ENCODE measurements at regions not wholly inside any gene's neighbourhood (a gene's known extent, or its start where the extent isn't known, plus 50 kb on each side); places are given as distances from the start of the nearest gene placed in this dataset.
"Not testable (repeated sequence)": the region's sequence is repeated elsewhere in the genome, so short reads cannot be mapped to it uniquely, and the experiment has no call there.

DNA sequence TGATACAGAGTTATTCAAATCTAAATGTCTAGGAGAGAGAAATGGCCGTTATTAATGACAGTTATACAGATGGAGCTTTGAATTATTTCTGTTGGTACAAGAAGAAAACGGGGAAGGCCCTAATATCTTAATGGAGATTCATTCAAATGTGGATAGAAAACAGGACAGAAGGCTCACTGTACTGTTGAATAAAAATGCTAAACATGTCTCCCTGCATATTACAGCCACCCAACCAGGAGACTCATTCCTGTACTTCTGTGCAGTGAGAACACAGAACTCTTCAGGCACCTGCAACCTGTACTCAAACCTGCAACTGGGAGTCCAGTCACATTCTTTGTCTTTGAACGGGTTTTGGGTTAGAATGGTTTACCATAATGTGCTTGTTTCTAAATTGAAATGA, 403.2 kb downstream of the DAD1 start:
- DNase-seq: no peak

DNA sequence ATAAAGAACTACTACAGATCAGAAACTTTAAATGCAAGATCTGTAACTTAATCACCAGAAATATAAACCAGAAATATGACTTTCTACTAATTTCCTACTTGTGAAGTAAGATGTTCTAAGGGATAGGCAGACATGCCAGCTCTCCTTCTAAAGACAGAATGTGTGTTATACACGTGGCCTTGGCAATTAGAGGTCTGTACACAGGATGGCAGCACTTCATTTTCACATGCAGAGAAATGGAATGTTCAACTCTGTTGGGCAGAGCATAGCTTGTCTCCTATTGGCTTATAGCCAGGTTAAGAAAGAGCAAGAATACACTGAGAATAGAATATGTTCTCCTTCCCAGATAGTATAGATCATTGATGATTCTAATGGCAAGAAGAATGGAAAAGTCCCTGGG, 403.8 kb downstream of the DAD1 start:
- no peak for DNase-seq

DNA sequence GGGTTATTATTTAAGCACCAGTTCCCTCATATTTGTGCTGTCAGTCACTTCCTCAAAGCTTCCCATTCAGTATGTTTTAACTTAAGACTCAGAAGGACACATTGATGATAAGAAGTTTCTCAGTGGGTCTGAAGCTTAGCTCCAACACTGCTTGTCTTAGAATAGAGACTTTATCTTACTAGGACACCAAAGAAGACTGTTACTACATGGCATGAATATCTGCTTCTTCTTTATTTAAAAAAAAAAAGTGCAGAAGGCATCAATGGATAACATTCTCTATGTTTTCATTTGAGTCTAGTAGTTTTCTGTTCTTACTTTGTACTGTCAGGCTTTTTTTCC, 404.2 kb downstream of the DAD1 start:
- DNase-seq: no peak

DNA sequence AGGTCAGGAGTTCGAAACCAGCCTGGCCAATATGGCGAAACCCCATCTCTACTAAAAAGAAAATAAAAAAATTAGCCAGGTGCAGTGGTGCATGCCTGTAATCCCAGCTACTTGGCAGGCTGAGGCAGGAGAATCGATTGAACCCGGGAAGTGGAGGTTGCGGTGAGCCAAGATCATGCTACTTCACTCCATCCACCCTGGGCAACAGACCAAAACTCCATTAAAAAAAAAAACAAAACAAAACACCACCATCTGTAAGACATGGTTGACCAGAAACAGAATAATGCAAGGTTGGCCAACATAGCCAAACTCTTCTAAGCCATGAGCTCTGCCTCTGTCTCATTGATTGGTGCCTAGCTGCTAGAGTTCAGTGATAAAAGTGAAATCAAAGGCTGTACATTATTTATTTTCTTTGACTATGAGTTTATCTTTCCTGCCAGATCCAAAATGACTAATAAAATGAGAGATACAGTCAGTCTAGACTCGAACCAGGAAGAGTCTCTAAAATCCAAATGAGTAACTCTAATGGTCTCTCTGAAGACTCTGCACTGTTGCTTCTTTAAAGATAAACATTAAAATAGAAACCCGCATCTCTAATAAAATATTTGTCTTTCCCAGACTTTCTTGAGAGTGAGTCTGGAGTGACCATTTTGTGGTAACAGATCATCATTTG, 404.7 kb downstream of the DAD1 start:
- DNase-seq: no peak

DNA sequence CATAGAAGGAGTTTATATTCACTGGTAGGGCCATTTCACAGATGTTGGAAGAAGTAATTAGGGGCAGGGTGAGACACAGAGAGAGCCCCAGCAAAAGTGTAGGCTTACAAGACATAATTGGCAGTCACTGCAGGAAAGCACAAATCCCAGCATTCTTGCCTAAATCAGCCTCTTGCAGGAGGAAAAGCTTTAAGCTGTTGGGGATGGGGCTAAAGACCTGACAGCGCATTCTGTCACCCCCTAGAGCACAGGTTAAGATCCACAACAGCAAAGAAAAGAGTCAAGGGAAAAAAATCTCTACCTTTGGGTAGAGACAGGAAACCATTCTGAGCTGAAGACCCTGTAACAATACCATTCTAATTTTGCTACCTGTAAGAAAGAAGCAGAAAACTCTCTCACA, 409.0 kb downstream of the DAD1 start:
- DNase-seq: no peak

DNA sequence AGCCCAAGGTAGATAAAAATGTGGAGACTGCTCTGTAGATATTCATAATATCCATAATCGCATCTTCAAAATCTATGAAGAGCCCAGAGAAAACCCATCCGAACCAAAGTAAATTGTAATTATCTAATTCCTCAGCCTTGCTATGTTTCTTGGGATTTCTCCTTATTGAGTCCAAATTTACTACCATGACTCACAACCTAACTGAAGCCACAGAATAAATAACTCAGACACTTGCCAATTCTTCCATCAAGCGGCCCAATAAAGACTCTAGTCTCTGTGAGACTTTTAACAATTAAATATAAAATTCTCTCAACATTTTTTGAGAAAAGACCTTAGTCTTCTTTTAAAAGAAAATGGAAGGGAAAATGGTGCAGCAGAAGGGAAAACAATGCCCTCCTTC, 409.8 kb downstream of the DAD1 start:
- DNase-seq: no peak

DNA sequence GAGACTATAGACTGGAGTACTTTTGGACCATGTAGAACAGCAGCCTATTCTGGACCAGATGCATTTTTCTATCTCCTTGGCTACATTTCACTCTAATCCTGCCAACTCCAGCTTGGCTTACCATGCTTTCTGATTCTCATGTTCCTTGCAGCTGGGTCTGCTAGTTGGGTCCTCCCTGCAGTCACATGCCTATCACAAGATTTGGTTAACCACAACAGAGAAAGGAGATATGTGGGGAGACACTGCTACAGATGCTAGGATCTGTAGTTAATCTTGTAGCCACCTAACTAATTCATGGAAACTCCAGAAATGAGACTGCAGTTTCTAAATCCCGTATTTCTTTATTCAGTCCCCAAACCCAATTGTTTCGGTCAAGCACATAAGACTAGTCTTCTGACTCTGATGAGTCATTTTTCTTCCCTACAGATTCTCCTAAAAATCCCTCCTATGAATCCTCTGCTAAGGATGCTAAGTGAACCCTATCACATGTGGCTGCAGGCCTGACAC, 410.6 kb downstream of the DAD1 start:
- DNase-seq: no peak

DNA sequence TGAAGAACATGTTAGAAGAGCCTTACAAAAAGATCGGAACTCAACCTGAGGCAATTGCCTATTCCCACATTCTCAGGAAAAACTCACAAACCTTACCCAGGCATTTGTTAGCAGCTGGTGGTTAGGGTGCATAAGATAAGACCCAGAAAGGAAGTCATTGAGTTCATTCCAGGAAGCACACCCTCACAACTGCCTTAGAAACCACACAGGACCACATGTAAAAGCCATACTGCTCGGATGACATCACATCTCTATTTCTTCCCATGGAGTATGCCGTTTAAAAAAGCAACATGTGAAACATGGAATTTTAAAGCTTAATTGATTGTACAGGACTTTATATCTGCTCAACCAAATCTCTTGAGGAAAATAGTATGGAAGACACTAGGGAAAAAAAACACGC, 411.2 kb downstream of the DAD1 start:
- DNase-seq: no peak

DNA sequence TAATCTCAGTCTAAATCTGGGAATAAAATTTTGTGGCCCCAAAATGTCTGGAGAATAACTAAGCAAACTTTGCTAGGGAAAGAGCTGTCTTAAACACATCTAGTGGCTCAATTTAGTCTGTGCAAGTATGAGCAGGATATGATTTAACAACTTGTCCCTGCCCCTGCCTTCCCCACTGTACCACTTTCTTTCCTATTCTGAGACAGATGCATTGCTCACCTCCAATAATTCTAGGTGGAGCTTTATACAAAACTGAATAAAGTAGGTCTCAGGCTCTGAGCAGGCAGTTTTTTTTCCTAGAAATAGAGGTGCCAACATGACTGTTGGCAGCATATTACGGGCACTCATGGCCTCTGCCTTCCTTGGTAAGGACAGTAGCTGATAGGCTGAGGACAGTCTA, 412.1 kb downstream of the DAD1 start:
- DNase-seq: no peak

DNA sequence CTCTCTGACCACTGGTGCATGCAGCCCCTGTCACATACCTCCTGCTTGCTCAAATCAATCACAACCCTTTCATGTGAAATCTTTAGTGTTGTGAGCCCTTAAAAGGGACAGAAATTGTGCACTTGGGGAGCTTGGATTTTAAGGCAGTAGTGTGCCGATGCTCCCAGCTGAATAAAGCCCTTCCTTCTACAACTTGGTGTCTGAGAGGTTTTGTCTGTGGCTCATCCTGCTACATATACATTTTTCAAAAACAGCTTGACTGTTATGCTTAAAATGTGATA, 413.8 kb downstream of the DAD1 start:
- DNase-seq: not testable (repeated sequence)

DNA sequence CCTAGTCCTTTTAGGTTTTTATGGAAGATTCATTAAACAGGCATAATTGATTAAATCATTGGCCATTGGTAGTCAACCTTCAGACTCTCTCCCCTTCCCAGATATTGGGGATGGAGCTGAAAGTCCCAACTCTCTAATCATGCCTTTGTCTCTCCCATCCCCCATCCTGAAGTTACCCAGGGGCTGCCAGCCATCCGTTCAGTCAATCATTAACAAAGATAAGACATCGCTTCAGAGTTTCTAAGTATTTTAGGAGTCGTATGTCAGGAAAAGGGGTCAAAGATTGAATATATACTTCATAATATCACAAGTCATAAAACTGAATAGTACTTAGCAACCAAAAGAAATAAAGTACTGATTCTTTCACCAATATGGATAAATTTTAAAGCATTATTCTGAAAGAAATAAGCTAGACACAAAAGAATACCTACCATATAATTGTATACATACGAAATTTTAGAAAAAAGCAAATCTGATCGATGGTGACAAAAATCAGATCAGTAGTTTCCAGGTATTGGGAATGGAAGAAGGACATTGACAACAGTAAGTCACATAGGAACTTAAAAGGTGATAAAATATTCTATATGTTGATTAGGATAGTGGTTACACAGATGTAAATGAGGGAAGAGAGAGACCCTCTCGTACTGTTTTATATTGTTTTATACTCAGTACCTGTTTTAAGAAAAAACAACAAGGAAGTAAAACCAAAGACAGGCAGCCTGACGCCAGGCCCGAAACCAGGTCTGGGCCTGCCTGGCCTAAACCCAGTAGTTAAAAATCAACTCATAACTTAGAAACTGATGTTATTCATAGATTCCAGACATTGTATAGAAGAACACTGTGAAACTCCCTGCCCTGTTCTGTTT, 414.4 kb downstream of the DAD1 start:
- no peak for DNase-seq

DNA sequence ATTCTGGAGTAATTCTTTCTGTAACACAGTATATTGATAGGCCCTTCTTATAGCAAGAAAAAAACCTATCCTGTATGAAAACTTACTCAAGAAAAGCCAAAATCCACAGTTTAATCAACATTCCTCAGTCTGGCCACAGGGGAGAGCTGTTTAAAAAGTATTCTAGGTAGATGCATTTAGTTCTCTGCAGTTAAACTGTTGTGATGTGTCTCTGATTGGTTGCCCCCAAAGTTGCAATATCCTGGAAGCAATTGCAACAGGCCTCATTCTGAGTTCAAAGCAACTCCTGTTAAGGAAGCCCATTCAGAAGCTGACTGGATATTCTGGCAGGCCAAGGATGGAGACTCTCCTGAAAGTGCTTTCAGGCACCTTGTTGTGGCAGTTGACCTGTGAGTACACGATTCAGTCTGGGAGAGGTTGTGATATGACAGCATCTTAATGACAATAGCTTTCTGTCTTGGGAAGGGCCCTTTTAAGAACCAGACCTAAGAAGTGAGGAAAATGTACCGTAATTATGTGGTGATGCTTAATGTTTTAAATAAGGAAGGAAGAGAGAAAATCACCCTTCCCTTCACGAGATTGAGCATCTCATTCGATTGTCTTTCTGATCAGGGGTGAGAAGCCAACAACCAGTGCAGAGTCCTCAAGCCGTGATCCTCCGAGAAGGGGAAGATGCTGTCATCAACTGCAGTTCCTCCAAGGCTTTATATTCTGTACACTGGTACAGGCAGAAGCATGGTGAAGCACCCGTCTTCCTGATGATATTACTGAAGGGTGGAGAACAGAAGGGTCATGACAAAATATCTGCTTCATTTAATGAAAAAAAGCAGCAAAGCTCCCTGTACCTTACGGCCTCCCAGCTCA, 420.7 kb downstream of the DAD1 start:
- DNase-seq: no peak

DNA sequence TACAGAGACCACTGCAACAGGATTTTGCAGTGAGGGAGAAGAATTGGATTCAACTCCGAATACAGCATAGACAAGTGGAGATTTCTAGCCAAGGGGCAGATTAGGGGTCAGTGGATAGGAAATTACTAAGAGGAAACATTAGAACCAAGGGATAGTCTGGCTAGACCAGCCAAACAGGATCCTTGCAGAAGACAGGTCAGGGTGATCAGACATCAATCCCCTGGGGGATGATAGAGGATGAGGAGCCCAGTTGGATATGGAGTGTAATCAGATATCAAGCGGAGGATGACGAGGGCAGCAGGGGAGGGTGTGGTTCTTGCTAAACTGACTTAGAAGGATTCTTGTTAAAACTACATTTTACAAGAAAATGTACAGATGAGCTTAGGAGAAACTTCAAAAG, 424.4 kb downstream of the DAD1 start:
- no peak for DNase-seq

DNA sequence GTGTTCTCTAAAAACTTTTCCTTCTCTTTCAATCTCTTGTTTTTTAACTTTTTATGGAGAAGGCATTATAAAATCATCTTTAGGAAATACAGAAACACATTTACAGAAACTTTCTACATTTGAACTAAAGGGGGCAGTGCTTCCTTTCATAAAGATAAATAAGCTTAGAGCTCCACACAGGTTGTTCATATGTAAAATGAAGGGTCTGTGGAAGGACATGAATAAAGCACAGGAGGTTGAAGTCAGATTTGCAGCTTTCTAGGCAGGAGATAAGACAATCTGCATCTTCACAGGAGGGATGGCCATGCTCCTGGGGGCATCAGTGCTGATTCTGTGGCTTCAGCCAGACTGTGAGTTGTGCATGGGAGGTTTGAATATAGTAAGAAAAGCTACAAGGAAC, 426.0 kb downstream of the DAD1 start:
- DNase-seq: no peak

DNA sequence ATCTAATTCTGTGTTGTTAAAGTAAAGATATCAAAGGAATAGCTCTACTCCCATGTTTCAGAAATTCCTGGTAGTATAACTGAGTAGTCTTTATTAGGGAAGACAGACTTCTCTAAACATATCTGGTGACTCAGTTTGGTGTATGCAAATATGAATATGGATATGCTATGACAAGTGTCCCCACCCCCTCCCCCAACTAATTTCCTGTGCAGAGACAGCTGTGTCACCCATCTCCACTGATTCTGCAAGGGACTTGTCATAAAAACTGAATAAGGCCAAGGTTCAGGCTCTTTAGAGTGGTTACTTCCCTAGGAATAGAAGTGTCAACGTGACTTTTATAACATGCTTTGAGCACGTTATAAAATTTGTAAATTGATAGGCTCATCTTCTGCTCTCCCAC, 429.1 kb downstream of the DAD1 start:
- DNase-seq: no peak

DNA sequence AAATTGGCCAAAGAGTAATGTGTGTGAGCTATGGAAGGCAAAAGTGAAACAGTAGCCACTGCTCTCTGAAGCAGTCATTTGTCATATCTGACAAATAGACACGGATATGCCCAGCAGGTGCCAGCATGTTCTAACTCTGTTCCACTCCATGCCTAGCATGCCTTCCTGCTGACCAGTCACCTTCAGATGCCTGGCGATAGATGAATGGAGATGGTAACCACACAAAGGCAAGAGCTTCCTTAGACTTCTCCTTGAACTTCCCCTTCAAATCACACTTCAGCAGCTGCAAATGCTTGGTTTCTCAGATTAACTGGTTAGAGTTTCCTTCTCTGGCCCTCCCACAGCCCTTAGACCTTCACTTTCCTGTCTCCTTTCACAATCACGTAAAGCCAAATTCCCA, 429.9 kb downstream of the DAD1 start:
- no peak for DNase-seq

DNA sequence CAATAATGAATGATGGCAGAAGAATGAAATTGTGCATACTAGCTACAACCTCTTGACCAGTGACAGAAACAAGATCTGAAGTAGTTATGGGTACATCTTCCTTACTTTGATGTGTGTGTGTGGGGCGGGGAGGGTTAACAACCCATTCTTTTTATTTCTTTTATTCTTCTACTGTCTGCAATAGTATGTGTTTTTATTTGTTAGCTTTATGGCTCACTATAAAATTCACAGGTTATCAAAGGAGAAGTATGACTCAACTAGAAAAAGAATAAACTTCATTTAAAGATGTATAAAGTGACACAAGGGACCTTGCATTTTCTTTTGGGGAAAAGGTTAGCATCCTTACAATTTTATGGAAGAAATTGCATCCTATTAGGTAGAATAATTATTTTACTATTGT, 430.5 kb downstream of the DAD1 start:
- DNase-seq: no peak

DNA sequence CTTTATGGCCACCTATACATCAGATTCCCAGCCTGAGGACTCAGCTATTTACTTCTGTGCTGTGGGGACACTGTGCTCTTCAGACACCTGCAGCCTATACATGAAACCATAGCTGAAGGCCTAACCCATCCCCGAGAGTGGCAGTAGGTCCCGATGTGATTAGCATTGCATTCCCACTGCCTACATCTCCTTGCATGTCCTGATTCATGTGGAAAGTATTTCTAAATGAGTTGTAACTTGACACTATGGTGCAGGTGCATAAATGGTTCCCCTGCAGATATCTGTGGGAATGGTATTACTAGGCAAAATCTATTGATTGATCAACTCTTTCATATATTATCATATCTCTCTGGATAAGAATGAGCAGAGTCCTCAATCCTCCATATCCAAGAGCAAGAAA, 433.5 kb downstream of the DAD1 start:
- no peak for DNase-seq

DNA sequence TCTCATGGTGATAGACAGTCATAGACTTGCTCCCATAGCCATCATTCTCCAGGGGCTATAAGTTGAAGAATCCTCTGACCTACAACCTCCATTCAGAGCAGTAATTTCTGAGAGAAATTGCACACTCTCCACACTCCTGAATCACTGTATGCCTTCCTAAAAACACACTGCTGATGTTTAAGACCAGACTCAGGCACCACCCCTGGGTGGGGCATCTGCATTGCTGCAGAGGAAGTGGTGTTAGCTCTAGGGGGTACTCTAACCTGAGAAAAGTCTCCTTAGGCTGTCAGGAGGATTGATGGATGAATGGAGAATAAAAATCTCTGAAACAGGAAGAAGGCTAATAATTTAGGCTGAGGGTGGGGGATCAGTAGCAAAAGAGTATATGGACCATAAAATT, 436.1 kb downstream of the DAD1 start:
- no peak for DNase-seq

DNA sequence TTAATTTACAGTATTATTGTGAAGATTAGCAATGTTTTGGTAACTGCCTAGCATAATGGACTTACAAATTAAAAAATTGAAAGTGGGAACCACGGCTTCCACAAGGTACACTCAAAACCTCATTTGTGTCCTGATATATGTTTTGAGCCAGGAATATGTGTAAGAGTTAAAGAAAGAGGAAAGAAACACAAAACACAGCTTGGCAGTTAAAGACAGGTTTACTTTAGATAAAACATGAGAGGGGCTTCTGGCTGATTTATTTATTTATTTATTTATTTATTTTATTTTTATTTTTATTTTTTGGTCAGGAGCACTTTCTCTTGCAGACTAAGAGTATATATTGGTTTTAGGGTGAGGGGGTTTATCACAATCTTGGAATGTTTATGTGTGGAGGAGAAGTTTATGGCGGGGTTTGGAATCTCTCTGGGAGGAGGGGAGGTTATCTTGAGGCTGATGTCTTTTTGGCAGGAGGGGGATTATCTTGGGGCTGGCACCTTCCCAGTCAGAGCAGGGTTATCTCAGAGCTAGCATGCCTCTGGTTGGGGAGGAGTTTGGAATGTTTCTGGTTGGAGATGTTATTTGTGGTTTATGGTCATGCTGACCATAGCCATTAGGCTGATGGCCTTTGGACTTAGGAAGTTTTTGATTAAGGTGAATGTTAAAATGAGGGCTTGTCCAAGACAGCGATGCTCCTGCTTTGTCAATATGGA, 436.7 kb downstream of the DAD1 start:
- no peak for DNase-seq

DNA sequence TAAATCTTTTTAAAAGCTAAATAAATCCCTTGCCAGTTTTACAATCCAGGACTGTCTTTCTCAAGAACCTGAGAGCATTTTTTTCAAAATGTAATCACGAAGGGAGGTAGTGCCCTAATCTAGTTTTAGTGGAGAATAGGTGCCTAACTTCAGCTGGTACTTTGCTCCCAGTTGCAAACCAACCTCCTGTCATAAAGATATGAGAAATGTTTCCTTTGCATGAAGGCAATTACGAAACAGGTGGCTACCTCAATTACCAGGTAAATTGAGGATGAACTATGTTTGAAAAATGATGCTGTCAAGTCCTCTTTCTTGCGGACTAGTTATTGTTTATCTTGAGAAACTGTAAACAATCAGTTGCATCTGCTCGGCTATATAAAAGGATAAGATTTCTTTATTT, 437.9 kb downstream of the DAD1 start:
- DNase-seq: no peak

DNA sequence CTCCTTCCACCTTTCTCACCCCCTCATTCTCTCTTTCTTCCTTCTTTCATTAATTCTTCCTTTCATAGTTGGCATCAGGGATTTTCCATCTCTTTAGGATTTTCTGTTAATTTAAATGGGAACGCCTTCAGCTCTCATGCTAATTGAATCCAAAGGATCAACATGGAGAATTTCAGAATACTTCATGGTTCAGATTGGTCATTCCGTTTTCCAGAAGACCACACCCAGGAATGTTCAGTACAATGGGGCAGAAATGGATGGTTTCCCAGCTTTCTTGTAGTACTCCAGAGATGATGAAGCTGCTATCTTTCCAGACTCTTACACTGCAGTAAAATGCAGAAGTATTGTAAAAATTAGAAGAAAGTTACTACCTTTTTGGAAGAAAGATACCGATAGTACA, 440.0 kb downstream of the DAD1 start:
- no peak for DNase-seq

DNA sequence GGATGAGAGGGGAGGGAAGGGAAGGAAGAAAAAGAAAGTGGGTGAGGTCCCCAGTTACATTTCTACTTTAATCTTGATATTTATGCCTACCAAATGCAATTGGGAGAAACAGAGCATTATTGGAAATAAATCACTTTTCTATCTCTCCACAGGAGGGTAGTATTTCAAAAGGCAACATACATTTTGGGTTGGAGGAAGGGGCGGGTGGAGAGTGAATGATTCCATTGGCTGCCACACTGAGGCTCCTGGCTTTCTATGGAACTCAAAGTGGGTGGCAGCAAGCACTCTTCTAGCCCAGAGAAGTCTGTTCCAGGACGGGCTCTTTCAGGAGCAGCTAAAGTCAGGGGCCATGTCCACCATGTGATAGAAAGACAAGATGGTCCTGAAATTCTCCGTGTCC, 441.3 kb downstream of the DAD1 start:
- no peak for DNase-seq

All from right kidney (tissue), 1 donor.